22Rv1 (cell line): ENCODE measurements at regions not wholly inside any gene's neighbourhood (a gene's known extent, or its start where the extent isn't known, plus 50 kb on each side); places are given as distances from the start of the nearest gene placed in this dataset.
"Not testable (repeated sequence)": the region's sequence is repeated elsewhere in the genome, so short reads cannot be mapped to it uniquely, and the experiment has no call there.

ENCODE experiments used
- H3K27ac ChIP-seq: fragments of 450-650 bp; 2 replicates; pipeline ENCODE4 v1.5.1; 2017
- CTCF ChIP-seq: fragments of 450-650 bp; IDR thresholded peaks from 2 replicates; pipeline ENCODE4 v1.5.1; 2017; ENCODE audit warnings: mild to moderate bottlenecking
- ZFX ChIP-seq: fragments of 450-650 bp; IDR thresholded peaks from 2 replicates; pipeline ENCODE4 v1.6.1; 2017; ENCODE audit warnings: antibody characterized with exemption, borderline replicate concordance

- no peak overlapping the region for H3K27ac ChIP-seq
Observed at GRCh38 chr6:130494729-130495128, 128.9 kb downstream of the TMEM200A start.

GRCh38 chr6:130500693-130501092 lies 134.9 kb downstream of the TMEM200A start:
- TF ChIP-seq CTCF (no peak), ZFX (no peak)
- no peak overlapping the region for H3K27ac ChIP-seq

More at GRCh38 chr6:130494729-130495128, 128.9 kb downstream of the TMEM200A start:
- TF ChIP-seq ZFX (no peak), CTCF (no peak)

- TF ChIP-seq ZFX (no peak), CTCF (no peak)
- no peak overlapping the region for H3K27ac ChIP-seq
Observed at GRCh38 chr6:130503146-130503545, 137.3 kb downstream of the TMEM200A start.

GRCh38 chr6:130505808-130506598 lies 140.2 kb downstream of the TMEM200A start:
- H3K27ac ChIP-seq, result no peak overlapping the region
- TF ChIP-seq ZFX, result no peak
- TF ChIP-seq CTCF, result no peak

- not testable (repeated sequence) for H3K27ac ChIP-seq
Observed at GRCh38 chr6:130507005-130507665, 141.3 kb downstream of the TMEM200A start.

GRCh38 chr6:130507666-130508028 lies 141.8 kb downstream of the TMEM200A start:
- H3K27ac ChIP-seq, result no peak overlapping the region
- no peak for TF ChIP-seq ZFX
- TF ChIP-seq CTCF, result no peak

GRCh38 chr6:130513770-130514169 lies 148.0 kb downstream of the TMEM200A start:
- TF ChIP-seq ZFX (no peak), CTCF (no peak)
- no peak overlapping the region for H3K27ac ChIP-seq
